Duodenal mucosa (tissue), 2 donors: ENCODE measurements at regions not wholly inside any gene's neighbourhood (a gene's known extent, or its start where the extent isn't known, plus 50 kb on each side); places are given as distances from the start of the nearest gene placed in this dataset.

ENCODE experiments used
- H3K27ac ChIP-seq: one replicate; pipeline ENCODE4 v1.7.0; 2013; ENCODE audit warnings: low read depth, low read length
- H3K27me3 ChIP-seq, 2 donors: one replicate each; pipeline ENCODE4 v1.7.0; 2013; ENCODE audit warnings: low read length in 2 of 2, control low read depth in 1 of 2; ENCODE audit not compliant: insufficient read depth in 2 of 2, control insufficient read depth in 1 of 2
- H3K36me3 ChIP-seq, 2 donors: one replicate each; pipeline ENCODE4 v1.7.0; 2013; ENCODE audit warnings: low read length in 2 of 2, control low read depth in 1 of 2; ENCODE audit not compliant: insufficient read depth in 2 of 2, control insufficient read depth in 1 of 2
- H3K4me1 ChIP-seq, 2 donors: one replicate each; pipeline ENCODE4 v1.7.0; 2013; ENCODE audit warnings: low read length in 2 of 2, control low read depth in 1 of 2; ENCODE audit not compliant: insufficient read depth in 2 of 2, control insufficient read depth in 1 of 2
- H3K4me3 ChIP-seq, 2 donors: one replicate each; pipeline ENCODE4 v1.7.0; 2013; ENCODE audit warnings: low read length in 2 of 2, low read depth in 1 of 2
- H3K9ac ChIP-seq, 2 donors: one replicate each; pipeline ENCODE4 v1.7.0; 2013; ENCODE audit warnings: low read length in 2 of 2, low read depth in 1 of 2
- H3K9me3 ChIP-seq, 2 donors: one replicate each; pipeline ENCODE4 v1.7.0; 2013; ENCODE audit warnings: low read length in 2 of 2, control low read depth in 1 of 2; ENCODE audit not compliant: control insufficient read depth in 1 of 2

DNA sequence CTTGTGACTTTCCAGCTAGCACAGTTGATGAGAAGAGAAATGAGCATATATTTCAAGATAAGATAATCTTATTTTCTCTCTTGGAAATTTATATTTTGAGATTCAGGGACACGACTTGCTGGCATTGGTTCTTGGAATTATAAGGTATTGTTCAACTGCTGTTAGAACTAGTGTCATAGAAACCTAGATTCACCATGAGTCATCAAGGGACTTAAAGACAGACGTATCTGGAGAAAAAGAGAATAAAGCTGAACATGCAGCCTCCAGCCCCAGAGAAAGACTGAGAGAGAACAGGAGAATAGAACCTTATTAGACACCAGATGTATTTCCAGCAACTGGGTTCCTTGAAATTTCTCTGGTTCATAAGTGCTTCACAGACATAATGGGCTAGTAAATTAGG, 194.4 kb upstream of the PPFIA2 start:
- H3K4me3 ChIP-seq = no peak overlapping the region
- H3K27me3 ChIP-seq = no peaks in the 10 kb centered on the region
- no peak overlapping the region for H3K9ac ChIP-seq
- H3K4me1 ChIP-seq = no peaks in the 10 kb centered on the region
- no peaks in the 10 kb centered on the region for H3K36me3 ChIP-seq
- no peaks in the 10 kb centered on the region for H3K9me3 ChIP-seq
- H3K27ac ChIP-seq = no peak overlapping the region

DNA sequence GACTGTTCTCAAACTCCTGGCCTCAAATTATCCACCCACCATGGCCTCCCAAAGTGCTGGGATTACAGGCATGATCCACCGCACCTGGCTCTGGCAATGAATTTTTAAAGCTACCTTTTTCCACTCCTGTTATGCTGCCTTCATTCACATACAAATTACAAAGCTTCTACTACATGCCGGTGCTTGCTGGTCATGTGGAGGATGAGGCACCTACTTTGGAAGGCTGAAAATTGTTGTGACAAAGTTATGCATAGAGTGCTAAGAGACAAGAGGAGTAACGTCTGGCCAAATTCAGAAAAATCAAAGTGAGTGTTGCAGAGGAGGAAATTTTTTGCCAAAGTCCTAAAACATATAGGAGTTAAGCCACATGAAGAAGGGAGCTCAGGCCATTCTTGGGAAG, 191.7 kb upstream of the PPFIA2 start:
- H3K4me1 ChIP-seq = no peaks in the 10 kb centered on the region
- H3K9me3 ChIP-seq = no peaks in the 10 kb centered on the region
- H3K4me3 ChIP-seq = no peak overlapping the region
- H3K27me3 ChIP-seq = no peaks in the 10 kb centered on the region
- no peak overlapping the region for H3K27ac ChIP-seq
- H3K9ac ChIP-seq = no peak overlapping the region
- H3K36me3 ChIP-seq = no peaks in the 10 kb centered on the region

DNA sequence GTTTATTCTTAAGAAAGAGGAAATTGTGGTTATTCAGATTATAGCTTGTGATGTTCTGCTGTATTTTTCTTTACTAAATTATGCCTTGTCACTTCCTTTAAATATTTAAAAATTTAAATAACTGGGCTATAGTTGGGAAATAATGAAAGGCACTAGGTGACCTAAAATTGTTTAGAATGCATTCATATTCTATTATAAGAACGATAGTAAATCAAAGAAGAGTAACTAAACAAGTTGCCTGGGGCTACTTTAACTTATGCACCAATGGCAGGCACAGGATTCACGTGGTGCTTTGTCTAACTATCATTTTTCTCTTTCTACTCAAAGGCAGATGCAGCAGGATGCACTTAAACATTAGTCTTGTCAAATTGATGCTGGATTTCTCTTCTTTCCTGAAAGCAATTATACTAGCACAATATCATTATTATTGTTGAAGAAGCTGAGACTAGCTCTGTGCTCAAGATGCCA, 190.7 kb upstream of the PPFIA2 start:
- H3K27me3 ChIP-seq = no peaks in the 10 kb centered on the region
- no peak overlapping the region for H3K4me3 ChIP-seq
- H3K4me1 ChIP-seq = no peaks in the 10 kb centered on the region
- no peak overlapping the region for H3K27ac ChIP-seq
- H3K9me3 ChIP-seq = no peaks in the 10 kb centered on the region
- no peak overlapping the region for H3K9ac ChIP-seq
- H3K36me3 ChIP-seq = no peaks in the 10 kb centered on the region

- Histone ChIP-seq H3K9ac (no peak overlapping the region), H3K36me3 (no peaks in the 10 kb centered on the region), H3K9me3 (no peaks in the 10 kb centered on the region), H3K4me3 (no peak overlapping the region), H3K27me3 (no peaks in the 10 kb centered on the region), H3K4me1 (no peaks in the 10 kb centered on the region), H3K27ac (no peak overlapping the region)
Measured at GRCh38 chr12:81949416-81949815, 190.3 kb upstream of the PPFIA2 start.

GRCh38 chr12:81944886-81945285, 185.7 kb upstream of the PPFIA2 start:
- Histone ChIP-seq H3K9ac (no peak overlapping the region), H3K4me1 (no peaks in the 10 kb centered on the region), H3K36me3 (no peaks in the 10 kb centered on the region), H3K9me3 (no peaks in the 10 kb centered on the region), H3K4me3 (no peak overlapping the region), H3K27me3 (no peaks in the 10 kb centered on the region), H3K27ac (no peak overlapping the region)

DNA sequence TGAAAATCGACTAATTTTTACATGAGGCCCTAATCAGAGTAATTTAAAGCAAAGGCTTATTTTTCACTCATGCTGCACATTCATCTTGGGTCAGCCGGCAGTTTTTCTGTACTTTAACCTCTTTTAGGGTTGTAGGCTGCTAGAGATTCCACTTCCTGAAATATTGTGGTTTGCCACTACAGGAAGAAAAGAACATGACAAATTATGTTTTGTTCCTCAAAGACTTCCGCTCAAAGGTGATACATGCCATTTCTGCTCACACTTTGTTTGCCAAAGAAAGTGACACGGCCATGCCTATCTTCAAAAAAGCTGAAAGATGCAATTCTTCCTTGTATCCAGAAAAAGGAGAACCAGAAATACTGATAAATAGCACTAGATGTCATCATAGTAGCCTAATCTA, 183.4 kb upstream of the PPFIA2 start:
- H3K9ac ChIP-seq = no peak overlapping the region
- no peaks in the 10 kb centered on the region for H3K4me1 ChIP-seq
- H3K4me3 ChIP-seq = no peak overlapping the region
- no peaks in the 10 kb centered on the region for H3K36me3 ChIP-seq
- no peak overlapping the region for H3K27ac ChIP-seq
- H3K27me3 ChIP-seq = no peaks in the 10 kb centered on the region
- H3K9me3 ChIP-seq = no peaks in the 10 kb centered on the region

DNA sequence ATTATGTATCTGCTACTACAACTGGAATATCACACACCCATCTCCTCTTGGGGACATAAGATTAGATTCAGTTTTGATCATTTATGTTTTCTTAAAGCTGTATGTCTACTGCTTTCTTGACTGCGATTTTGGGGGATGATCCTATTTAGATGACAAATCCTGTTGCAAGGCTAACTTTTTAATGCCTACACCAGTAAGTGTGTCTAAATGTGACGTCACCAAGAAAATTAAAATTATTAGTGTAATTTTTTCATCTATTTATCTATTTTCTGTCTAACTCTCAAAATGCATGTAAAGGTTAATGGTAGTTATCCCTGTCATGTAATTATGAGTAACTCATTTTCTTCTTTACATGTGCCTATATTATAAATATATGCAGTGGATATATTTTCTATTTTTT, 170.9 kb upstream of the PPFIA2 start:
- H3K9me3 ChIP-seq = no peaks in the 10 kb centered on the region
- no peaks in the 10 kb centered on the region for H3K36me3 ChIP-seq
- H3K27ac ChIP-seq = no peak overlapping the region
- no peaks in the 10 kb centered on the region for H3K27me3 ChIP-seq
- H3K4me3 ChIP-seq = no peak overlapping the region
- no peak overlapping the region for H3K9ac ChIP-seq
- H3K4me1 ChIP-seq = no peaks in the 10 kb centered on the region

DNA sequence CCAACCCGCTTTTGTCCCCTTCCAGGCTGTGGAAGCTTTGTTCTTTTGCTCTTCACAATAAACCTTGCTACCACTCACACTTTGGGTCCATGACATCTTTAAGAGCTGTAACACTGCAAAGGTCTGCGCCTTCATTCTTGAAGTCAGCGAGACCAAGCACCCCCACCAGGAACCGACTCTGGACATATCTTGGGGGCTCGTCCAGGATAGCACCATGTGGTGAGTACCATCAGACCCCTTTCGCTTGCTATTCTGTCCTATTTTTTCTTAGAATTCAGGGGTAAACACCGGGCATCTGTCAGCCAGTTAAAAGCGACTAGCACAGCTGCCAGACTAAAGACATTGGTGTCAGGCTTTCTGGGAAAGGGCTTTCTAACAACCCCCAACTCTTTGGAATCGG, 137.6 kb upstream of the PPFIA2 start:
- Histone ChIP-seq H3K9ac (no peak overlapping the region), H3K4me3 (no peak overlapping the region), H3K36me3 (no peaks in the 10 kb centered on the region), H3K27me3 (no peaks in the 10 kb centered on the region), H3K9me3 (peaks cover 12 to 16% of the 10 kb centered on the region in 2 donors), H3K4me1 (no peaks in the 10 kb centered on the region), H3K27ac (no peak overlapping the region)

GRCh38 chr12:81888961-81889360, 129.8 kb upstream of the PPFIA2 start:
- H3K27ac ChIP-seq = no peak overlapping the region

GRCh38 chr12:81888106-81888740, 129.1 kb upstream of the PPFIA2 start:
- no peaks in the 10 kb centered on the region for H3K4me1 ChIP-seq
- H3K9ac ChIP-seq = no peak overlapping the region
- H3K9me3 ChIP-seq = no peaks in the 10 kb centered on the region
- H3K4me3 ChIP-seq = no peak overlapping the region
- no peaks in the 10 kb centered on the region for H3K36me3 ChIP-seq
- H3K27ac ChIP-seq = no peak overlapping the region
- no peaks in the 10 kb centered on the region for H3K27me3 ChIP-seq

More at GRCh38 chr12:81888961-81889360, 129.8 kb upstream of the PPFIA2 start:
- no peak overlapping the region for H3K4me3 ChIP-seq
- no peaks in the 10 kb centered on the region for H3K9me3 ChIP-seq
- H3K36me3 ChIP-seq = no peaks in the 10 kb centered on the region
- no peaks in the 10 kb centered on the region for H3K27me3 ChIP-seq
- H3K9ac ChIP-seq = no peak overlapping the region
- no peaks in the 10 kb centered on the region for H3K4me1 ChIP-seq

DNA sequence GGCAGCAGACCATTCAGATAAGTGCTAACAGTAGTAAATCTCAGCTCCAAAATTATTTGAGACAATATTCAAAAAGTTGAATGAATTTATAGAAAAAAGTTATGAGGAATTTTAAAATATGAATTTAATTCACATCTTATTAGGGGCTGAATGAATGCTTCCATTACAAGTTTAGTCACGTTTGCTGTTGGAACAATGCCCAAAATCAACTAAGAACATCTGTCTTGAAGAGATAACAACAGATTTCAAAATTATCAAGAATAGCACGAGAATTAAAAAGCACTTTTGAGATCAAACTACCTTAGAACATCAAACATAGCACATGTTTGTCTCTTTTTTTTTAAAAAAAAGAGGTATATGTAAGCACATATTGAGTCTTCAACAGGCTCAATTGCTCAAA, 115.4 kb upstream of the PPFIA2 start:
- no peaks in the 10 kb centered on the region for H3K9me3 ChIP-seq
- H3K4me1 ChIP-seq = no peaks in the 10 kb centered on the region
- H3K9ac ChIP-seq = no peak overlapping the region
- no peak overlapping the region for H3K27ac ChIP-seq
- H3K4me3 ChIP-seq = no peak overlapping the region
- no peaks in the 10 kb centered on the region for H3K27me3 ChIP-seq
- no peaks in the 10 kb centered on the region for H3K36me3 ChIP-seq
